ENCODE measurements at regions not wholly inside any gene's neighbourhood (a gene's known extent, or its start where the extent isn't known, plus 50 kb on each side); places are given as distances from the start of the nearest gene placed in this dataset.

DNA sequence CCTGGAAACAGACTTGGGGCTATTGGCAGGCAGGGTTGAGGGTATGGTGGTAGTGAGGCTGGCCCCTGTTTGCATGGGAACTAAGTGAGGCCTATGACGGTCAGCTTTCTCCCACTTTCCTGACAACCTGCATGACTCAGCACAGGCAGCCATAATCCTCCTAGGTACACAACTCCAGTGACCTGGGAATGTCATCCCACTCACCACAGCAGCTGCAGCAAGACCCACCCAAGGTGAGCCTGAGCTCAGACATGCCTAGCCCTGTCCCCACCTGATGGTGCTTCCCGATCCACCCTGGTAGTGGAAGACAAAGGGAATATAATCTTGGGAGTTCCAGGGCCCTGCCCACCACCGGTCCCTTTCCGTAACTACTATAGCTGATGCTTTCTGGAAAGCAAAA, 178.7 kb downstream of the NDUFS4 start:
- no peak for TF ChIP-seq RFX5 (IDR thresholded peaks at IDR 0.05; ENCODE audit: borderline replicate concordance, low read depth, low read length)
- TF ChIP-seq, protein P1, sequence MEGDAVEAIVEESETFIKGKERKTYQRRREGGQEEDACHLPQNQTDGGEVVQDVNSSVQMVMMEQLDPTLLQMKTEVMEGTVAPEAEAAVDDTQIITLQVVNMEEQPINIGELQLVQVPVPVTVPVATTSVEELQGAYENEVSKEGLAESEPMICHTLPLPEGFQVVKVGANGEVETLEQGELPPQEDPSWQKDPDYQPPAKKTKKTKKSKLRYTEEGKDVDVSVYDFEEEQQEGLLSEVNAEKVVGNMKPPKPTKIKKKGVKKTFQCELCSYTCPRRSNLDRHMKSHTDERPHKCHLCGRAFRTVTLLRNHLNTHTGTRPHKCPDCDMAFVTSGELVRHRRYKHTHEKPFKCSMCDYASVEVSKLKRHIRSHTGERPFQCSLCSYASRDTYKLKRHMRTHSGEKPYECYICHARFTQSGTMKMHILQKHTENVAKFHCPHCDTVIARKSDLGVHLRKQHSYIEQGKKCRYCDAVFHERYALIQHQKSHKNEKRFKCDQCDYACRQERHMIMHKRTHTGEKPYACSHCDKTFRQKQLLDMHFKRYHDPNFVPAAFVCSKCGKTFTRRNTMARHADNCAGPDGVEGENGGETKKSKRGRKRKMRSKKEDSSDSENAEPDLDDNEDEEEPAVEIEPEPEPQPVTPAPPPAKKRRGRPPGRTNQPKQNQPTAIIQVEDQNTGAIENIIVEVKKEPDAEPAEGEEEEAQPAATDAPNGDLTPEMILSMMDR (IDR thresholded peaks at IDR 0.05; ENCODE audit: control extremely low read depth in 1 of 3, insufficient read depth in 1 of 3, low read depth in 1 of 3, low read length in 3 of 3), result no peak
- TF ChIP-seq EP300 (IDR thresholded peaks at IDR 0.05; ENCODE audit: borderline replicate concordance in 1 of 2, low read depth in 2 of 2, low read length in 2 of 2), result no peak
- TF ChIP-seq, protein P2, sequence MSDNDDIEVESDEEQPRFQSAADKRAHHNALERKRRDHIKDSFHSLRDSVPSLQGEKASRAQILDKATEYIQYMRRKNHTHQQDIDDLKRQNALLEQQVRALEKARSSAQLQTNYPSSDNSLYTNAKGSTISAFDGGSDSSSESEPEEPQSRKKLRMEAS (IDR thresholded peaks at IDR 0.05), result no peak
- TF ChIP-seq POLR2AphosphoS5 (IDR thresholded peaks at IDR 0.05; ENCODE audit: low read depth, low read length), result no peak
- no peak for TF ChIP-seq SIN3A (conservative IDR thresholded peaks at IDR 0.05 in 1 of 2, IDR thresholded peaks at IDR 0.05 in 1 of 2; ENCODE audit: low read depth in 1 of 2, low read length in 2 of 2)
- TF ChIP-seq RXRA (IDR thresholded peaks at IDR 0.05; ENCODE audit: insufficient read depth, low read depth, low read length), result no peak
- TF ChIP-seq RAD21 (IDR thresholded peaks at IDR 0.05 in 1 of 2, conservative IDR thresholded peaks at IDR 0.05 in 1 of 2; ENCODE audit: low read depth in 2 of 2, low read length in 2 of 2), result no peak
- no peak for TF ChIP-seq MAFK (IDR thresholded peaks at IDR 0.05; ENCODE audit: low read depth, low read length)
- no peak for TF ChIP-seq TAF7 (optimal IDR thresholded peaks at IDR 0.05; ENCODE audit: borderline replicate concordance, low read depth, low read length)
- no peak for TF ChIP-seq CBX5 (IDR thresholded peaks at IDR 0.05; ENCODE audit: low read depth, low read length)
